GM12864 (cell line): ENCODE measurements at regions not wholly inside any gene's neighbourhood (a gene's known extent, or its start where the extent isn't known, plus 50 kb on each side); places are given as distances from the start of the nearest gene placed in this dataset.

Experiments used
- DNase-seq: peaks from one replicate; pipeline ENCODE4 v3.0.0-alpha.2; 2011; ENCODE audit warnings: low read depth
- H3K4me3 ChIP-seq: 2 replicates; pipeline ENCODE4 v1.5.1; 2011; ENCODE audit warnings: mild to moderate bottlenecking, low read depth, low read length, control low read depth
- CTCF ChIP-seq: IDR thresholded peaks from 2 replicates; pipeline ENCODE4 v1.5.1; 2011; ENCODE audit warnings: low read depth, mild to moderate bottlenecking, moderate library complexity, low read length, control low read depth, inconsistent platforms; ENCODE audit errors: missing control alignments

- TF ChIP-seq CTCF, result no peak
- H3K4me3 ChIP-seq, result no peak overlapping the region
- no peak for DNase-seq
Measured at GRCh38 chr11:43558556-43559127, 121.9 kb upstream of the HSD17B12 start.

- no peak overlapping the region for H3K4me3 ChIP-seq
- no peak for TF ChIP-seq CTCF
- no peak for DNase-seq
Measured at GRCh38 chr11:43561832-43562231, 118.7 kb upstream of the HSD17B12 start.

DNA sequence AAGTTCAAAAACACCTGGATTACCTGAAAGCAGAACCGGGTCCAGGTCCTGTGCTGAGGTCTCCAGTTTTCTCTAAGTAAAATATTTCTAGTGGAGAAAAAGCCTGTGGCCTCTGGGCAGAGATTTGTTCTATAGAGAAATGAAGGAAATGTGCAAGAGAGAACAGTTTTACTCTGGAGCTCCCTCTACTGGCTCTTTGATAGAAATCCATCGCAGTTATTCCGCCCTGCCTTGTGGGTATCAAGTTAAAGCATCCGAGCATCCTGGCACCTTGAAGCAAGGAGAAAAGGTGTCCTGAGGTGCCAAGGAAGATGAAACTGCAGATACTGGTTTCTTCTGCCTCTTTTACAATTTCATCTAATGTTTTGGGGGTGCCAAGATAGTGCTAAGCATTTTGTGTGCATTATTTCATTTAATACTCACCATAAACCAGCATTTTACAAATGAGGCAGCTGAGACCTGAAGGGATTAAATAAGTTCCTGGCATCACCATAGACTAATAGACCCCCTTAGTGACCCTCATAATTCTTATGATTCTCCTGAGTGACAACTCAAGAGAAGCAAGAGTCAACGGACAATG, 113.1 kb upstream of the HSD17B12 start:
- peak; percentile 72 for TF ChIP-seq CTCF
- no peak overlapping the region for H3K4me3 ChIP-seq
- DNase-seq, result no peak

GRCh38 chr11:43573233-43573632, 107.3 kb upstream of the HSD17B12 start:
- TF ChIP-seq CTCF, result peak; percentile 79
- H3K4me3 ChIP-seq, result no peak overlapping the region
- DNase-seq, result no peak

GRCh38 chr11:43573873-43574272, 106.7 kb upstream of the HSD17B12 start:
- no peak for TF ChIP-seq CTCF
- H3K4me3 ChIP-seq, result no peak overlapping the region
- DNase-seq, result no peak

DNA sequence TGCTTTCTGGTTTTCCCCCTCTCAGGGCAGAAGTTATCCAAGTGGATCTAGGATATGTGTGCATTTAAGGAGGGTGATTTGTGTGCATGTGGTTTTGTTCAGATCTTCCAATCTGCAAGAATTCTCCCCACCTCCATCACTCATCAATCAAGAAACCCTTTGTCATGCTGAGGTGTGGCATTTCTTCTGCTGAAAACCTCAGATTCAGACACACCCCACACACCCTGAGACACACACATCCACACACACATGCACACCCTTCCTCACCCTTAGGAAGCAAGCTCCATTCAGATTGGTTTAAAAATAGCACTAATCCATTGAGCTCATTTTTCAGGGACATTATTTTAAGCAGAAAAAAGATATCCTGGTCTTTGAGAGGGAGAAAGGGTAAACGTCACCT, 106.1 kb upstream of the HSD17B12 start:
- no peak overlapping the region for H3K4me3 ChIP-seq
- TF ChIP-seq CTCF, result no peak
- DNase-seq, result no peak

GRCh38 chr11:43574949-43575912, 105.3 kb upstream of the HSD17B12 start:
- no peak for DNase-seq
- no peak overlapping the region for H3K4me3 ChIP-seq
- TF ChIP-seq CTCF, result no peak
